GM23338 (cell line): ENCODE measurements at regions not wholly inside any gene's neighbourhood (a gene's known extent, or its start where the extent isn't known, plus 50 kb on each side); places are given as distances from the start of the nearest gene placed in this dataset.

Experiments used
- ATAC-seq: fragments of 200-7000 bp; cut with Tn5 transposase; 3 replicates; pipeline ENCODE4 v1.9.1; 2020
- DNase-seq: peaks from one replicate; pipeline ENCODE4 v3.0.0-alpha.2; 2015; ENCODE audit warnings: low spot score
- H2AFZ ChIP-seq: fragments of 200-600 bp; sonication (generic); 2 replicates; pipeline ENCODE4 v1.8.0; 2016; ENCODE audit warnings: antibody characterized with exemption, mild to moderate bottlenecking, moderate library complexity
- H3F3A ChIP-seq: fragments of 200-600 bp; sonication (generic); replicated peaks from 2 replicates; pipeline ENCODE4 v1.8.0; 2017; ENCODE audit warnings: antibody characterized with exemption, mixed run types, low read depth
- H3K27ac ChIP-seq: fragments of 200-600 bp; sonication (generic); 2 replicates; pipeline ENCODE4 v1.6.1; 2016; ENCODE audit warnings: low read depth
- H3K27me3 ChIP-seq: fragments of 200-600 bp; sonication (generic); 2 replicates; pipeline ENCODE4 v1.8.0; 2016; ENCODE audit warnings: mild to moderate bottlenecking, mixed run types, moderate library complexity; ENCODE audit not compliant: insufficient read depth
- H3K36me3 ChIP-seq: fragments of 200-600 bp; sonication (generic); 2 replicates; pipeline ENCODE4 v1.8.0; 2016; ENCODE audit warnings: mild to moderate bottlenecking; ENCODE audit not compliant: insufficient read depth
- H3K4me1 ChIP-seq: fragments of 200-600 bp; sonication (generic); 2 replicates; pipeline ENCODE4 v1.8.0; 2016; ENCODE audit warnings: mild to moderate bottlenecking, moderate library complexity; ENCODE audit not compliant: insufficient read depth
- H3K4me2 ChIP-seq: fragments of 200-600 bp; sonication (generic); 2 replicates; pipeline ENCODE4 v1.7.1; 2017; ENCODE audit warnings: mixed run types
- H3K4me3 ChIP-seq: fragments of 200-600 bp; sonication (generic); 2 replicates; pipeline ENCODE4 v1.6.1; 2016; ENCODE audit warnings: mixed run types
- H3K79me2 ChIP-seq: fragments of 200-600 bp; sonication (generic); replicated peaks from 2 replicates; pipeline ENCODE4 v1.8.0; 2017; ENCODE audit warnings: mild to moderate bottlenecking; ENCODE audit not compliant: insufficient read depth
- H3K9me2 ChIP-seq: fragments of 200-600 bp; sonication (generic); 2 replicates; pipeline ENCODE4 v1.8.0; 2017; ENCODE audit not compliant: insufficient read depth
- H4K20me1 ChIP-seq: fragments of 200-600 bp; sonication (generic); replicated peaks from 2 replicates; pipeline ENCODE4 v1.8.0; 2017; ENCODE audit warnings: mild to moderate bottlenecking; ENCODE audit not compliant: insufficient read depth
- H3K27ac Mint-ChIP-seq: 2 replicates; pipeline ENCODE4 v1.8.0; 2020; ENCODE audit warnings: inconsistent platforms, mild to moderate bottlenecking, moderate library complexity, mixed read lengths
- H3K27me3 Mint-ChIP-seq: 3 replicates; pipeline ENCODE4 v1.8.0; 2022; ENCODE audit warnings: low read depth, mild to moderate bottlenecking, moderate library complexity, mixed read lengths, inconsistent platforms; ENCODE audit not compliant: insufficient read depth, poor library complexity
- H3K36me3 Mint-ChIP-seq: 3 replicates; pipeline ENCODE4 v1.8.0; 2021; ENCODE audit warnings: low read depth, mild to moderate bottlenecking, inconsistent platforms, moderate library complexity, mixed read lengths
- H3K4me1 Mint-ChIP-seq: 3 replicates; pipeline ENCODE4 v1.8.0; 2020; ENCODE audit warnings: mild to moderate bottlenecking, inconsistent platforms, mixed read lengths
- H3K4me3 Mint-ChIP-seq: 3 replicates; pipeline ENCODE4 v1.8.0; 2021; ENCODE audit warnings: moderate library complexity, mild to moderate bottlenecking, inconsistent platforms, mixed read lengths
- H3K9me3 Mint-ChIP-seq: 3 replicates; pipeline ENCODE4 v1.8.0; 2020; ENCODE audit warnings: moderate library complexity, mild to moderate bottlenecking, inconsistent platforms, mixed read lengths
- CREB1 ChIP-seq: fragments of 250-450 bp; sonication (Bioruptor Pico); IDR thresholded peaks from 2 replicates; pipeline ENCODE4 v1.5.0; 2020; ENCODE audit warnings: low read depth, mild to moderate bottlenecking, moderate library complexity
- CTCF ChIP-seq, 2 experiments: fragments of 200-600 bp in 1 of 2; sonication (generic) in 1 of 2; conservative IDR thresholded peaks; 2 replicates each; pipeline versions ENCODE4 v1.5.1 to v1.6.1; 2016 to 2017; ENCODE audit warnings: antibody characterized with exemption in 2 of 2, low read depth in 2 of 2, mild to moderate bottlenecking in 2 of 2, moderate library complexity in 1 of 2
- ETS1 ChIP-seq: IDR thresholded peaks from 2 replicates; pipeline ENCODE4 v1.6.1; 2016; ENCODE audit warnings: antibody characterized with exemption
- EZH2 ChIP-seq: fragments of 200-600 bp; sonication (generic); IDR thresholded peaks from one replicate; pipeline ENCODE4 v1.8.0; 2017; ENCODE audit warnings: antibody characterized with exemption, mild to moderate bottlenecking, low read depth; ENCODE audit not compliant: unreplicated experiment
- EZH2phosphoT487 ChIP-seq: fragments of 200-600 bp; sonication (generic); IDR thresholded peaks from one replicate; pipeline ENCODE4 v1.8.1; 2018; ENCODE audit warnings: antibody characterized with exemption; ENCODE audit not compliant: unreplicated experiment
- JUNB ChIP-seq: IDR thresholded peaks from one replicate; pipeline ENCODE4 v1.6.1; 2016; ENCODE audit warnings: antibody characterized with exemption; ENCODE audit not compliant: unreplicated experiment
- NANOG ChIP-seq: IDR thresholded peaks from 2 replicates; pipeline ENCODE4 v1.6.1; 2016; ENCODE audit warnings: antibody characterized with exemption, borderline replicate concordance
- POLR2AphosphoS5 ChIP-seq: IDR thresholded peaks from 2 replicates; pipeline ENCODE4 v1.6.1; 2016; ENCODE audit warnings: antibody characterized with exemption, low read depth
- REST ChIP-seq: IDR thresholded peaks from one replicate; pipeline ENCODE4 v1.6.1; 2018; ENCODE audit warnings: antibody characterized with exemption; ENCODE audit not compliant: unreplicated experiment
- STAT1 ChIP-seq: IDR thresholded peaks from one replicate; pipeline ENCODE4 v1.6.1; 2016; ENCODE audit warnings: antibody characterized with exemption; ENCODE audit not compliant: unreplicated experiment
- ZNF114 ChIP-seq: fragments of 250-450 bp; sonication (Bioruptor Pico); IDR thresholded peaks from 2 replicates; pipeline ENCODE4 v1.5.0; 2020; ENCODE audit warnings: mild to moderate bottlenecking, moderate library complexity
- ZNF331 ChIP-seq: fragments of 250-450 bp; sonication (Bioruptor Pico); IDR thresholded peaks from 2 replicates; pipeline ENCODE4 v1.5.0; 2020; ENCODE audit warnings: low read depth, mild to moderate bottlenecking, moderate library complexity
- ZNF462 ChIP-seq: fragments of 250-450 bp; sonication (Bioruptor Pico); IDR thresholded peaks from 2 replicates; pipeline ENCODE4 v1.5.0; 2020; ENCODE audit warnings: mild to moderate bottlenecking, moderate library complexity

- no peak overlapping the region for H3K4me3 ChIP-seq
- H3F3A ChIP-seq, result no peaks in the 10 kb centered on the region
- no peak for TF ChIP-seq NANOG
- no peak for TF ChIP-seq REST
- no peak for TF ChIP-seq ZNF462 (CRISPR knock-in tag)
- TF ChIP-seq ETS1, result no peak
- no peak for TF ChIP-seq EZH2phosphoT487
- no peak for TF ChIP-seq ZNF114 (CRISPR knock-in tag)
- no peak for TF ChIP-seq ZNF331 (CRISPR knock-in tag)
- TF ChIP-seq EZH2, result no peak
- no peak for TF ChIP-seq JUNB
- no peak for TF ChIP-seq CREB1
- TF ChIP-seq CTCF (conservative IDR thresholded peaks at IDR 0.05; ENCODE audit: low read depth in 2 of 2), result no peak
- no peak for TF ChIP-seq POLR2AphosphoS5
- TF ChIP-seq STAT1, result no peak
- H3K4me2 ChIP-seq, result no peak overlapping the region
- H3K4me1 Mint-ChIP-seq, result no peaks in the 10 kb centered on the region
- no peak overlapping the region for H3K27ac Mint-ChIP-seq
- peaks cover 2% of the 10 kb centered on the region for H3K27me3 Mint-ChIP-seq
- H3K36me3 ChIP-seq, result no peaks in the 10 kb centered on the region
- DNase-seq, result no peak
- no peaks in the 10 kb centered on the region for H4K20me1 ChIP-seq
- no peaks in the 10 kb centered on the region for H3K4me1 ChIP-seq
- H2AFZ ChIP-seq, result no peak overlapping the region
- no peaks in the 10 kb centered on the region for H3K79me2 ChIP-seq
- H3K9me3 Mint-ChIP-seq, result no peaks in the 10 kb centered on the region
- ATAC-seq, result no peak
- H3K27me3 ChIP-seq, result no peaks in the 10 kb centered on the region
- no peak overlapping the region for H3K27ac ChIP-seq
- H3K4me3 Mint-ChIP-seq, result no peak overlapping the region
- no peaks in the 10 kb centered on the region for H3K36me3 Mint-ChIP-seq
- 0 out of 2 replicates have a peak, but pooled peaks cover 5% of the 10 kb centered on the region for H3K9me2 ChIP-seq
Observed at GRCh38 chr4:32180086-32180485, 1459.9 kb downstream of the PCDH7 start.
